ENCODE measurements at regions not wholly inside any gene's neighbourhood (a gene's known extent, or its start where the extent isn't known, plus 50 kb on each side); places are given as distances from the start of the nearest gene placed in this dataset.

- Histone ChIP-seq H3K9me2 (no peaks in the 10 kb centered on the region), H3K4me1 (ENCODE audit: control insufficient read depth in 1 of 2, insufficient read depth in 2 of 2, low read depth in 1 of 2, low read length in 1 of 2) (no peaks in the 10 kb centered on the region; a peak in 1 of 4 replicates), H4K20me1 (ENCODE audit: insufficient read depth) (no peaks in the 10 kb centered on the region), H3K27me3 (ENCODE audit: insufficient read depth) (no peaks in the 10 kb centered on the region), H3K4me3 (ENCODE audit: low read depth in 2 of 2, low read length in 1 of 2) (no peak overlapping the region), H3K36me3 (replicated peaks in 1 of 2; ENCODE audit: control insufficient read depth in 1 of 2, insufficient read depth in 2 of 2, low read length in 1 of 2) (no peaks in the 10 kb centered on the region), H3K79me2 (ENCODE audit: insufficient read depth) (no peaks in the 10 kb centered on the region), H2AFZ (ENCODE audit: low read depth) (no peak overlapping the region), H3K9ac (no peak overlapping the region), H3K4me2 (no peak overlapping the region), H3K9me3 (no peaks in the 10 kb centered on the region), H3K27ac (ENCODE audit: low read depth in 2 of 2, low read length in 1 of 2) (no peak overlapping the region), H3F3A (replicated peaks; ENCODE audit: insufficient read depth) (no peaks in the 10 kb centered on the region)
- peak; percentile 35 for DNase-seq
- WGBS (ENCODE audit: low lambda C conversion rate), result 44% methylated on average over 13 of the region's 13 CpGs
- CTCF ChIA-PET, result interaction anchor here (0.6 kb wide), 1 partner anchor 396 kb away, joined by 3 read pairs; no protein-coding TSS in a partner anchor
- POLR2A ChIA-PET, result no interaction called here
- TF ChIP-seq MAX (IDR thresholded peaks at IDR 0.05; ENCODE audit: low read depth) (no peak), CTCF (IDR thresholded peaks at IDR 0.05) (no peak)
Observed at GRCh38 chr18:47601581-47602272, 328.7 kb downstream of the SMAD2 start.

GRCh38 chr18:47595831-47596501 is 334.5 kb downstream of the SMAD2 start:
- WGBS (ENCODE audit: low lambda C conversion rate), result 40% methylated on average over 2 of the region's 2 CpGs
- Histone ChIP-seq H3K79me2 (ENCODE audit: insufficient read depth) (no peaks in the 10 kb centered on the region), H3K27me3 (ENCODE audit: insufficient read depth) (no peaks in the 10 kb centered on the region), H3K9me2 (no peaks in the 10 kb centered on the region), H3F3A (replicated peaks; ENCODE audit: insufficient read depth) (no peaks in the 10 kb centered on the region), H2AFZ (ENCODE audit: low read depth) (no peak overlapping the region), H3K36me3 (replicated peaks in 1 of 2; ENCODE audit: control insufficient read depth in 1 of 2, insufficient read depth in 2 of 2, low read length in 1 of 2) (no peaks in the 10 kb centered on the region), H3K27ac (ENCODE audit: low read depth in 2 of 2, low read length in 1 of 2) (no peak overlapping the region), H3K4me1 (ENCODE audit: control insufficient read depth in 1 of 2, insufficient read depth in 2 of 2, low read depth in 1 of 2, low read length in 1 of 2) (peaks cover 0 to 9% of the 10 kb centered on the region in 2 experiments; a peak in 1 of 4 replicates), H3K9ac (no peak overlapping the region), H3K9me3 (no peaks in the 10 kb centered on the region), H4K20me1 (ENCODE audit: insufficient read depth) (no peaks in the 10 kb centered on the region), H3K4me3 (ENCODE audit: low read depth in 2 of 2, low read length in 1 of 2) (no peak overlapping the region), H3K4me2 (no peak overlapping the region)
- TF ChIP-seq SMC3 (IDR thresholded peaks at IDR 0.05; ENCODE audit: low read depth, low read length) (no peak), MEF2A (IDR thresholded peaks at IDR 0.05; ENCODE audit: borderline replicate concordance, low read depth) (no peak), EZH2phosphoT487 (IDR thresholded peaks at IDR 0.05; ENCODE audit: borderline replicate concordance, low read depth) (no peak), USF1 (IDR thresholded peaks at IDR 0.05; ENCODE audit: borderline replicate concordance, low read depth) (no peak), FOXJ3 (CRISPR knock-in tag; IDR thresholded peaks at IDR 0.05) (no peak), RAD21 (IDR thresholded peaks at IDR 0.05; ENCODE audit: low read length) (peak; percentile 35; the same call in 1 of the 2 replicates), FOSL2 (IDR thresholded peaks at IDR 0.05; ENCODE audit: borderline replicate concordance, low read depth) (no peak), EP300 (IDR thresholded peaks at IDR 0.05; ENCODE audit: borderline replicate concordance in 1 of 2, low read depth in 1 of 2, low read length in 1 of 2) (no peak), CTCF (IDR thresholded peaks at IDR 0.05) (peak; percentile 32)
- no peak for DNase-seq
- ChIA-PET CTCF (interaction anchor here (2.6 kb wide), 1 partner anchor 152 kb away, joined by 9 read pairs; no protein-coding TSS in a partner anchor), POLR2A (no interaction called here)

Data from SK-N-SH (cell line).